ENCODE measurements at regions not wholly inside any gene's neighbourhood (a gene's known extent, or its start where the extent isn't known, plus 50 kb on each side); places are given as distances from the start of the nearest gene placed in this dataset.

- TF ChIP-seq, protein P1, sequence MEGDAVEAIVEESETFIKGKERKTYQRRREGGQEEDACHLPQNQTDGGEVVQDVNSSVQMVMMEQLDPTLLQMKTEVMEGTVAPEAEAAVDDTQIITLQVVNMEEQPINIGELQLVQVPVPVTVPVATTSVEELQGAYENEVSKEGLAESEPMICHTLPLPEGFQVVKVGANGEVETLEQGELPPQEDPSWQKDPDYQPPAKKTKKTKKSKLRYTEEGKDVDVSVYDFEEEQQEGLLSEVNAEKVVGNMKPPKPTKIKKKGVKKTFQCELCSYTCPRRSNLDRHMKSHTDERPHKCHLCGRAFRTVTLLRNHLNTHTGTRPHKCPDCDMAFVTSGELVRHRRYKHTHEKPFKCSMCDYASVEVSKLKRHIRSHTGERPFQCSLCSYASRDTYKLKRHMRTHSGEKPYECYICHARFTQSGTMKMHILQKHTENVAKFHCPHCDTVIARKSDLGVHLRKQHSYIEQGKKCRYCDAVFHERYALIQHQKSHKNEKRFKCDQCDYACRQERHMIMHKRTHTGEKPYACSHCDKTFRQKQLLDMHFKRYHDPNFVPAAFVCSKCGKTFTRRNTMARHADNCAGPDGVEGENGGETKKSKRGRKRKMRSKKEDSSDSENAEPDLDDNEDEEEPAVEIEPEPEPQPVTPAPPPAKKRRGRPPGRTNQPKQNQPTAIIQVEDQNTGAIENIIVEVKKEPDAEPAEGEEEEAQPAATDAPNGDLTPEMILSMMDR (IDR thresholded peaks at IDR 0.05): no peak
- no peak for TF ChIP-seq POLR2A (IDR thresholded peaks at IDR 0.05)
Measured at GRCh38 chr4:66946761-66947160, 598.5 kb downstream of the CENPC start.

All from uterus (tissue), 2 donors.